GM12878 (cell line): ENCODE measurements at regions not wholly inside any gene's neighbourhood (a gene's known extent, or its start where the extent isn't known, plus 50 kb on each side); places are given as distances from the start of the nearest gene placed in this dataset.

Experiments
- CBX3 ChIP-seq: fragments of 200-600 bp; sonication (generic); IDR thresholded peaks from 2 replicates; pipeline ENCODE4 v1.6.1; 2016; ENCODE audit warnings: low read depth, borderline replicate concordance
- CHD4 ChIP-seq: fragments of 200-600 bp; sonication (generic); IDR thresholded peaks from 2 replicates; pipeline ENCODE4 v1.6.1; 2016; ENCODE audit warnings: mild to moderate bottlenecking
- FOXK2 ChIP-seq: fragments of 450-650 bp; IDR thresholded peaks from 2 replicates; pipeline ENCODE4 v1.6.1; 2017; ENCODE audit warnings: mild to moderate bottlenecking, moderate library complexity
- IKZF1 ChIP-seq: fragments of 450-650 bp; conservative IDR thresholded peaks from 2 replicates; pipeline ENCODE4 v1.6.1; 2017; ENCODE audit warnings: antibody characterized with exemption, mild to moderate bottlenecking
- MEF2A ChIP-seq: IDR thresholded peaks from 2 replicates; pipeline ENCODE4 v1.6.1; 2011; ENCODE audit warnings: low read depth, mild to moderate bottlenecking, low read length, moderate library complexity; ENCODE audit not compliant: insufficient read depth
- NFXL1 ChIP-seq: fragments of 450-650 bp; IDR thresholded peaks from 2 replicates; pipeline ENCODE4 v1.6.1; 2017; ENCODE audit warnings: antibody characterized with exemption, mild to moderate bottlenecking, borderline replicate concordance
- NFYA ChIP-seq: IDR thresholded peaks from 2 replicates; pipeline ENCODE4 v1.6.1; 2011; ENCODE audit warnings: low read depth, mild to moderate bottlenecking, low read length, improper control_type of control experiment, borderline replicate concordance
- NRF1 ChIP-seq: conservative IDR thresholded peaks from 2 replicates; pipeline ENCODE4 v1.6.1; 2011; ENCODE audit warnings: mild to moderate bottlenecking, low read depth, low read length, improper control_type of control experiment
- PAX5 ChIP-seq: IDR thresholded peaks from 2 replicates; pipeline ENCODE4 v1.6.1; 2011; ENCODE audit warnings: low read depth, low read length, borderline replicate concordance
- TF ChIP-seq, protein P1 (sequence below): IDR thresholded peaks from 2 replicates; pipeline ENCODE4 v1.6.1; 2011; ENCODE audit warnings: borderline replicate concordance, low read depth, mild to moderate bottlenecking, moderate library complexity, mixed read lengths, low read length; ENCODE audit not compliant: insufficient read depth; ENCODE audit errors: extremely low read length
- TF ChIP-seq, protein P2 (sequence below): fragments of 450-650 bp; conservative IDR thresholded peaks from 2 replicates; pipeline ENCODE4 v1.6.1; 2017; ENCODE audit warnings: mild to moderate bottlenecking, moderate library complexity
- TF ChIP-seq, protein P3 (sequence below): fragments of 450-650 bp; IDR thresholded peaks from 2 replicates; pipeline ENCODE4 v1.6.1; 2017; ENCODE audit warnings: mild to moderate bottlenecking, moderate library complexity
- TF ChIP-seq, protein P4 (sequence below): IDR thresholded peaks from 2 replicates; pipeline ENCODE4 v1.6.1; 2012; ENCODE audit warnings: mild to moderate bottlenecking, low read depth, low read length
- TF ChIP-seq, protein P5 (sequence below): fragments of 450-650 bp; IDR thresholded peaks from 2 replicates; pipeline ENCODE4 v1.6.1; 2016; ENCODE audit warnings: mild to moderate bottlenecking, moderate library complexity, borderline replicate concordance

DNA sequence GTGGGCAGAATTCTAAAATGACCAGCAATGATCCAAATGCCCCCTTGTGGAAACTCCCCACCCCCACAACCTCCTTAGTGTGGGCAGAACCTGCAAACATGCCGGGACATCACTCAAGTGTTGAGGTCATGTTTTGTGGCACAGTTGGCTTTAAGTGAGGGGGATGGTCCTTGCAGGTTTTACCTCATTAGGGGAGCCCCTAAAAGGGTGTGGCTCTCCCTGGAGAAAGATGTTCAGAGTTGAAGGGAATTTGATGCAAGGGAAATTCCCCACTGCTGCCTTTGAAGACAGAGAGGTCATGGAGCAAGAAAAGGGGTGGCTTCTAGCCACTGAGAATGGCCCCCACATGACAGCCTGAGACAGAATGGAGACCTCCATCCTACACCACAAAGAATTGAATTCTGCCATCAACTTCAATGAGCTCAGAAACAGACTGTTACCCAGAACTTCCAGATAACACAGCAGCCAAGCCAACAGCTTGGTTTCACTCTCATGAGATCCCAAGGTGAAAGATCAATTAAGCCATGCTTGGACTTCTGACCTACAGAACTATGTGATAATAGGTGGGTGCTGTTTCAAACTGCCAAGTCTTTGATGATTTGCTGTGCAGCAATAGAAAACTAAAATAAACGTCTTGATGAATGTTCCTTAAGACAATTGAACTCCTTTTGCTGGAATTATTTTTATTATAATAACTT lies 103.4 kb downstream of the MED10 start (continued):
- TF ChIP-seq CBX3 (no peak), CHD4 (no peak), NFXL1 (no peak), IKZF1 (peak; percentile 90), MEF2A (0 out of 2 replicates have a peak, but pooled peaks have one; percentile 20), NRF1 (no peak), NFYA (no peak), PAX5 (peak; percentile 79), FOXK2 (no peak)
- TF ChIP-seq, protein P1, sequence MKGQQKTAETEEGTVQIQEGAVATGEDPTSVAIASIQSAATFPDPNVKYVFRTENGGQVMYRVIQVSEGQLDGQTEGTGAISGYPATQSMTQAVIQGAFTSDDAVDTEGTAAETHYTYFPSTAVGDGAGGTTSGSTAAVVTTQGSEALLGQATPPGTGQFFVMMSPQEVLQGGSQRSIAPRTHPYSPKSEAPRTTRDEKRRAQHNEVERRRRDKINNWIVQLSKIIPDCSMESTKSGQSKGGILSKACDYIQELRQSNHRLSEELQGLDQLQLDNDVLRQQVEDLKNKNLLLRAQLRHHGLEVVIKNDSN = no peak
- TF ChIP-seq, protein P2, sequence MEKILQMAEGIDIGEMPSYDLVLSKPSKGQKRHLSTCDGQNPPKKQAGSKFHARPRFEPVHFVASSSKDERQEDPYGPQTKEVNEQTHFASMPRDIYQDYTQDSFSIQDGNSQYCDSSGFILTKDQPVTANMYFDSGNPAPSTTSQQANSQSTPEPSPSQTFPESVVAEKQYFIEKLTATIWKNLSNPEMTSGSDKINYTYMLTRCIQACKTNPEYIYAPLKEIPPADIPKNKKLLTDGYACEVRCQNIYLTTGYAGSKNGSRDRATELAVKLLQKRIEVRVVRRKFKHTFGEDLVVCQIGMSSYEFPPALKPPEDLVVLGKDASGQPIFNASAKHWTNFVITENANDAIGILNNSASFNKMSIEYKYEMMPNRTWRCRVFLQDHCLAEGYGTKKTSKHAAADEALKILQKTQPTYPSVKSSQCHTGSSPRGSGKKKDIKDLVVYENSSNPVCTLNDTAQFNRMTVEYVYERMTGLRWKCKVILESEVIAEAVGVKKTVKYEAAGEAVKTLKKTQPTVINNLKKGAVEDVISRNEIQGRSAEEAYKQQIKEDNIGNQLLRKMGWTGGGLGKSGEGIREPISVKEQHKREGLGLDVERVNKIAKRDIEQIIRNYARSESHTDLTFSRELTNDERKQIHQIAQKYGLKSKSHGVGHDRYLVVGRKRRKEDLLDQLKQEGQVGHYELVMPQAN = no peak
- TF ChIP-seq, protein P3, sequence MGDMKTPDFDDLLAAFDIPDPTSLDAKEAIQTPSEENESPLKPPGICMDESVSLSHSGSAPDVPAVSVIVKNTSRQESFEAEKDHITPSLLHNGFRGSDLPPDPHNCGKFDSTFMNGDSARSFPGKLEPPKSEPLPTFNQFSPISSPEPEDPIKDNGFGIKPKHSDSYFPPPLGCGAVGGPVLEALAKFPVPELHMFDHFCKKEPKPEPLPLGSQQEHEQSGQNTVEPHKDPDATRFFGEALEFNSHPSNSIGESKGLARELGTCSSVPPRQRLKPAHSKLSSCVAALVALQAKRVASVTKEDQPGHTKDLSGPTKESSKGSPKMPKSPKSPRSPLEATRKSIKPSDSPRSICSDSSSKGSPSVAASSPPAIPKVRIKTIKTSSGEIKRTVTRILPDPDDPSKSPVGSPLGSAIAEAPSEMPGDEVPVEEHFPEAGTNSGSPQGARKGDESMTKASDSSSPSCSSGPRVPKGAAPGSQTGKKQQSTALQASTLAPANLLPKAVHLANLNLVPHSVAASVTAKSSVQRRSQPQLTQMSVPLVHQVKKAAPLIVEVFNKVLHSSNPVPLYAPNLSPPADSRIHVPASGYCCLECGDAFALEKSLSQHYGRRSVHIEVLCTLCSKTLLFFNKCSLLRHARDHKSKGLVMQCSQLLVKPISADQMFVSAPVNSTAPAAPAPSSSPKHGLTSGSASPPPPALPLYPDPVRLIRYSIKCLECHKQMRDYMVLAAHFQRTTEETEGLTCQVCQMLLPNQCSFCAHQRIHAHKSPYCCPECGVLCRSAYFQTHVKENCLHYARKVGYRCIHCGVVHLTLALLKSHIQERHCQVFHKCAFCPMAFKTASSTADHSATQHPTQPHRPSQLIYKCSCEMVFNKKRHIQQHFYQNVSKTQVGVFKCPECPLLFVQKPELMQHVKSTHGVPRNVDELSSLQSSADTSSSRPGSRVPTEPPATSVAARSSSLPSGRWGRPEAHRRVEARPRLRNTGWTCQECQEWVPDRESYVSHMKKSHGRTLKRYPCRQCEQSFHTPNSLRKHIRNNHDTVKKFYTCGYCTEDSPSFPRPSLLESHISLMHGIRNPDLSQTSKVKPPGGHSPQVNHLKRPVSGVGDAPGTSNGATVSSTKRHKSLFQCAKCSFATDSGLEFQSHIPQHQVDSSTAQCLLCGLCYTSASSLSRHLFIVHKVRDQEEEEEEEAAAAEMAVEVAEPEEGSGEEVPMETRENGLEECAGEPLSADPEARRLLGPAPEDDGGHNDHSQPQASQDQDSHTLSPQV = no peak
- TF ChIP-seq, protein P4, sequence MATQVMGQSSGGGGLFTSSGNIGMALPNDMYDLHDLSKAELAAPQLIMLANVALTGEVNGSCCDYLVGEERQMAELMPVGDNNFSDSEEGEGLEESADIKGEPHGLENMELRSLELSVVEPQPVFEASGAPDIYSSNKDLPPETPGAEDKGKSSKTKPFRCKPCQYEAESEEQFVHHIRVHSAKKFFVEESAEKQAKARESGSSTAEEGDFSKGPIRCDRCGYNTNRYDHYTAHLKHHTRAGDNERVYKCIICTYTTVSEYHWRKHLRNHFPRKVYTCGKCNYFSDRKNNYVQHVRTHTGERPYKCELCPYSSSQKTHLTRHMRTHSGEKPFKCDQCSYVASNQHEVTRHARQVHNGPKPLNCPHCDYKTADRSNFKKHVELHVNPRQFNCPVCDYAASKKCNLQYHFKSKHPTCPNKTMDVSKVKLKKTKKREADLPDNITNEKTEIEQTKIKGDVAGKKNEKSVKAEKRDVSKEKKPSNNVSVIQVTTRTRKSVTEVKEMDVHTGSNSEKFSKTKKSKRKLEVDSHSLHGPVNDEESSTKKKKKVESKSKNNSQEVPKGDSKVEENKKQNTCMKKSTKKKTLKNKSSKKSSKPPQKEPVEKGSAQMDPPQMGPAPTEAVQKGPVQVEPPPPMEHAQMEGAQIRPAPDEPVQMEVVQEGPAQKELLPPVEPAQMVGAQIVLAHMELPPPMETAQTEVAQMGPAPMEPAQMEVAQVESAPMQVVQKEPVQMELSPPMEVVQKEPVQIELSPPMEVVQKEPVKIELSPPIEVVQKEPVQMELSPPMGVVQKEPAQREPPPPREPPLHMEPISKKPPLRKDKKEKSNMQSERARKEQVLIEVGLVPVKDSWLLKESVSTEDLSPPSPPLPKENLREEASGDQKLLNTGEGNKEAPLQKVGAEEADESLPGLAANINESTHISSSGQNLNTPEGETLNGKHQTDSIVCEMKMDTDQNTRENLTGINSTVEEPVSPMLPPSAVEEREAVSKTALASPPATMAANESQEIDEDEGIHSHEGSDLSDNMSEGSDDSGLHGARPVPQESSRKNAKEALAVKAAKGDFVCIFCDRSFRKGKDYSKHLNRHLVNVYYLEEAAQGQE = no peak
- TF ChIP-seq, protein P5, sequence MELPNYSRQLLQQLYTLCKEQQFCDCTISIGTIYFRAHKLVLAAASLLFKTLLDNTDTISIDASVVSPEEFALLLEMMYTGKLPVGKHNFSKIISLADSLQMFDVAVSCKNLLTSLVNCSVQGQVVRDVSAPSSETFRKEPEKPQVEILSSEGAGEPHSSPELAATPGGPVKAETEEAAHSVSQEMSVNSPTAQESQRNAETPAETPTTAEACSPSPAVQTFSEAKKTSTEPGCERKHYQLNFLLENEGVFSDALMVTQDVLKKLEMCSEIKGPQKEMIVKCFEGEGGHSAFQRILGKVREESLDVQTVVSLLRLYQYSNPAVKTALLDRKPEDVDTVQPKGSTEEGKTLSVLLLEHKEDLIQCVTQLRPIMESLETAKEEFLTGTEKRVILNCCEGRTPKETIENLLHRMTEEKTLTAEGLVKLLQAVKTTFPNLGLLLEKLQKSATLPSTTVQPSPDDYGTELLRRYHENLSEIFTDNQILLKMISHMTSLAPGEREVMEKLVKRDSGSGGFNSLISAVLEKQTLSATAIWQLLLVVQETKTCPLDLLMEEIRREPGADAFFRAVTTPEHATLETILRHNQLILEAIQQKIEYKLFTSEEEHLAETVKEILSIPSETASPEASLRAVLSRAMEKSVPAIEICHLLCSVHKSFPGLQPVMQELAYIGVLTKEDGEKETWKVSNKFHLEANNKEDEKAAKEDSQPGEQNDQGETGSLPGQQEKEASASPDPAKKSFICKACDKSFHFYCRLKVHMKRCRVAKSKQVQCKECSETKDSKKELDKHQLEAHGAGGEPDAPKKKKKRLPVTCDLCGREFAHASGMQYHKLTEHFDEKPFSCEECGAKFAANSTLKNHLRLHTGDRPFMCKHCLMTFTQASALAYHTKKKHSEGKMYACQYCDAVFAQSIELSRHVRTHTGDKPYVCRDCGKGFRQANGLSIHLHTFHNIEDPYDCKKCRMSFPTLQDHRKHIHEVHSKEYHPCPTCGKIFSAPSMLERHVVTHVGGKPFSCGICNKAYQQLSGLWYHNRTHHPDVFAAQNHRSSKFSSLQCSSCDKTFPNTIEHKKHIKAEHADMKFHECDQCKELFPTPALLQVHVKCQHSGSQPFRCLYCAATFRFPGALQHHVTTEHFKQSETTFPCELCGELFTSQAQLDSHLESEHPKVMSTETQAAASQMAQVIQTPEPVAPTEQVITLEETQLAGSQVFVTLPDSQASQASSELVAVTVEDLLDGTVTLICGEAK = no peak
